GM21381 (cell line): ENCODE measurements at regions not wholly inside any gene's neighbourhood (a gene's known extent, or its start where the extent isn't known, plus 50 kb on each side); places are given as distances from the start of the nearest gene placed in this dataset.
"Not testable (repeated sequence)": the region's sequence is repeated elsewhere in the genome, so short reads cannot be mapped to it uniquely, and the experiment has no call there.

Experiments
- ATAC-seq: cut with Tn5 transposase; IDR thresholded peaks from one replicate; pipeline ENCODE4 v1.9.1; 2021; ENCODE audit warnings: mild to moderate bottlenecking, moderate library complexity; ENCODE audit not compliant: unreplicated experiment

DNA sequence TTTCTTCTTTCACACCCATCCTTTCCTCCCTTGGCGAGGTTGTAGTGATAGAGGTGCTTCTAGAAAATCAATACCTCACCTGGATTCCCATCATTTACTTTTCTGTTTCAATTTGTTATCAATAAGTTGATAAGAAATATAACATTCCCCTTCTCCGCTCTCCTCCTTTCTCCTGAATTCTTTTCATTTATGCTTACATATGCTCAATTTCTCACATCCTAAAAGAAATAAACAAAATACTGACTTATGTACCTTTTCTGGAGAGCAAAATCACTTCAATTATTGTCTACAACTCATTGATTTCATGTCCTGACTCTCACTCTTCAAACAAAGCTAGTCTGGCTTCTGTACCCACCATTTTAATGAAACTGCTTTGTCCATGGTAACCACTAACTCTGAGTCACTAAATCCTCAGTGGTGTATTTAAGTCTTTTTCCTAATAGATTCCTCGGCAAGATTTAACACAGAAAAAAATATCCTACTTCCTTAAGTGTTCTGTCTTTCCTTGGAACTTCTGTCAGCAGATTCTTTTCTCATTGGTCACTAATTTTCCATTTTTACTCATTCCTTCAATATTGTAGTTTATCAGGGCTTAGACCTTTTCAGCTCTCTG is 289.6 kb downstream of the RFPL4B start:
- ATAC-seq, result no peak

DNA sequence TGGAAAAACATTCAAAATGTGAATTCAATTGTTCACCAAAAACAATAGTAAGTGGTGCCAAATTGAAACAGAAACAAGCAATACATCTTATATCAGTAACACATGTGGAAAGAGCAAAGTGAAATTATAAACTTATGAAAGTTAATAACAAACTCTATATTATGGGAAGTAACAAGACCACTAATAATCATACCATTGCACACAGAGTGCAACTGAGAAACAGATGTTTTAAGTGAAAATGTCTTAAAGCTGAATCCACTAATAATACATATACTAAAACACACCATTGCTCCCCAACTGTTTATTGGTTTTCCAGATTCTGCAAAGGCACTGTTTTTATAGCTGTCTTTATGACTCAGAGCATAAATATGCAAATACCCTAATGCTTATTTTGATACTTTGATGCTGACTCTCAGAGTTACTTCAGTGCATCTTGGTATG is 292.3 kb downstream of the RFPL4B start:
- no peak for ATAC-seq

DNA sequence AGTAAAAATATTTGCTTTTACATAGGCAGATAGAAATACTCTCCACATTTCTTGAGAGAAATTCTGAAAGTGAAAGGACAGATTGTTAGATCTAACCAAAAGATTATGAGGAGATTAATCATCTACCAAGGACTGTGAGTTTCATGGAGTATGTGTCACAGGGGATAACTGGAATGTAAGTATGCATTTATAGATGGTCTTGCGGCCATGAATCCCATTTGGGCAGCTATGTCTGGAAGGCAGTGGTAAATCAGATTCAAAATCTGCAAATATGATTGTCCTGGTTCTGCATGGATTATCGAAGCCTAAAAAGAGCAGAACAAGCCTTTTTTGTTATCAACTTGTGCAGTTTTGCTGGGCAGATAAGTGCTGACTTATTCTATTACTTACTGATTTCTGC is 293.8 kb downstream of the RFPL4B start:
- no peak for ATAC-seq

- ATAC-seq, result no peak
Observed at GRCh38 chr6:112649853-112650252, 302.7 kb downstream of the RFPL4B start.

DNA sequence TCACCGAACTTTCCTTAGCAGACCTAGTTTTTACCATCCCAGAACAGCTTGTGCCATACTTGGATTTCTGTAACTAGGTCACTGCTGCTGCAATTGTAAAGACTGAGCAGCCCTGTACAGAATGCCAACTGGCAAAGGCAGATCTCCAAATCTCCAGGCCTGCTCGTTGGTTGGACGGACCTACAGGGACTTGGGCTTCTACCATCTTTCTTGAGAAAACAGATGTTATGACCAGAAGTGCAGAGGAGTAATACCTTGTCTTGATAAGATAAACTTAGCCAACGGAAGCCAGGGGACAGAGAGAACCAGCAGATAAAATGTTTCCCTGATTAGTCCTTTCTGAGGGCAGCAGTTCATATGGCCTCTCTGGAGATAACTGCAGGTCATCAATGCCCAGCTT is 304.1 kb downstream of the RFPL4B start:
- no peak for ATAC-seq

- ATAC-seq, result no peak
Observed at GRCh38 chr6:112659912-112660311, 312.8 kb downstream of the RFPL4B start.

GRCh38 chr6:112660626-112661025 is 313.5 kb downstream of the RFPL4B start:
- no peak for ATAC-seq

DNA sequence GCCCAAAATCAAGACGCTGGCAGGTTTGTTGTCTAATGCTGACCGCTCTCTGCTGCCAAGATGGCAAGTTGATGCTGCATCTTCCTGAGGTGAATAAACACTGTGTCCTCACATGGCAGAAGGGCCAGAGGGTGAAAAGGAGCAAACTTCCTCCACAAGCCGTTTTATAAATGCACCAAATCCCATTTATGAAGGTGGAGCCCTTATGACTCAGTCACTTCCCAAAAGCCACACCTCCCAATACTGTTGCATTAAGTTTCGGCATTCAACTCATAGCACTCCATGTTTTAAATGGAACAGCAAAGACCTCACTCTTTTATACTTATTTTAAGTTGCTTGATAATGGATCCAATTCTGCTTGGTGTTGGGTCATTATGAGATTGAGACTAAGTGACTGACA is 316.6 kb downstream of the RFPL4B start:
- no peak for ATAC-seq

- ATAC-seq, result no peak
Observed at GRCh38 chr6:112665114-112665513, 318.0 kb downstream of the RFPL4B start.

GRCh38 chr6:112665815-112666214 is 318.7 kb downstream of the RFPL4B start:
- ATAC-seq, result no peak

GRCh38 chr6:112667427-112667826 is 320.3 kb downstream of the RFPL4B start:
- ATAC-seq, result no peak

DNA sequence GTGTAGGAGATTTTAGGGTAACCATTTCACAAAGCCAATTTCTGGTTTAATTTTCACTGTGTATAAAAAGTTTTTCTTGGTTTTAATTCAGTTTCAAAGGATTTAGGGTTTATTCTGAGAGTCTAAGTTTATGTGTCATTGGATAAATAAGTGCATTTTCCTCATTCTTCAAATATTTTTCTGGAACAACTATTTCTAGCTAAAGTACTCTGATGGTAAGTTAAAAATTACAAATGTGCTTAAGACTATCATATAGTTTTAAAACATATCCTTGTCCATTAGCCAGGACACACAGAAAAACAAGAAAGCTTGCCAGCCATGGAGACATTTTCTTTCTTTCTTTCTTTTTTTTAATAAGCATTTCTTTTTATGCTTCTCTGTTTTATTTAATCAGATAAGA is 333.0 kb downstream of the RFPL4B start:
- ATAC-seq, result no peak

- no peak for ATAC-seq
Observed at GRCh38 chr6:112682071-112682470, 334.9 kb downstream of the RFPL4B start.

DNA sequence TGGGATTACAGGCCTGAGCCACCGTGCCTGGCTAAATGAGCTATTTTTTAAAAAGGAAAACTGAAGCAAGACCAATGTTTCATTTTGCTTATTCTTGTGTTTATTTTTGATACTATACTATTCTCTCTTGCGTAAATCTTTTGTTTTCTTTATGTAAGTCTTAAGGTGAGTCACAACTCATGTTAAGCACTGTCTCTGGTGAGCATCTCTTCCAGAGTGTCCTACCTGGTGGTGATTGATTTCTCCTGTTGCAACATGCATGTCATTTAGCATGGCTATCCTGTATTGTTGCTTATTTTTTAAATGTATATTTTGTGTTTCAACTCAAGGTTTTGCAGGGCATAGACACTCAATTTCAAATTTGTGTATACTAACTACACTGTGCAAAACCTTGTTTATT is 336.0 kb downstream of the RFPL4B start:
- no peak for ATAC-seq

GRCh38 chr6:112683926-112684325 is 336.8 kb downstream of the RFPL4B start:
- no peak for ATAC-seq

GRCh38 chr6:112685521-112686220 is 338.5 kb downstream of the RFPL4B start:
- not testable (repeated sequence) for ATAC-seq

GRCh38 chr6:112688487-112689165 is 341.5 kb downstream of the RFPL4B start:
- ATAC-seq, result not testable (repeated sequence)

- ATAC-seq, result not testable (repeated sequence)
Observed at GRCh38 chr6:112689183-112689858, 342.2 kb downstream of the RFPL4B start.

DNA sequence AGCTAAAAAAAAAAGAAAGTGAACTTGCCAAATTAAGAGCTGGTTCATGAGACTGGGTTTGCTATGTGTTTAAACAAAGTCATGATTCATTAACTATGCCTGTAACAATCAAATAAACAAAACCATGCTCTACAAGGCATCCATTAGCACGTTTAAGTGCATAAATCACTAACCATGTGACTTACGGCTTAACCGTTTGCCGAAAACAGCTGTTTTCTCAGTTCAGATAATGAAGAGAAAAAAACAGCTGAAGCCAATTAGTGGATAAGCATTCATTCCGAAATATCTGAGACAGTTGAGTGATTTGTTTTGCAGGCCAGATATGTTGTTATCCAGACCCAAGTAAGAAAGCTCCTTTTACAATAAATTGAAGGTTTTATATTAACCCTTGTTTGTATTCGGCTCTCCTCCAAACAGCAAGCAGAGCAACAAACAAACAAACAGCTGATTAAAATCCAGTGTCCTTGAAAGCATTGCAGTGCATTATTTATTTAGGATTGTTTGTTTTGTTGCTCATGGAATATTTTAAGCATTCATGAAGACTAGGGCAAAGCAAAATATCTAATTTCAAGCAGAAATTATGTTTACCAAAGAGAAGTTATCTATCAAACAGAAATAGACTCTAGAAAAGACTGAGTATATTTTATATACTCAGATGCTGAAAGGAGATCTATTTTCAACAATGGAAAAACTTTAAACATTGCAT is 343.5 kb downstream of the RFPL4B start:
- no peak for ATAC-seq

DNA sequence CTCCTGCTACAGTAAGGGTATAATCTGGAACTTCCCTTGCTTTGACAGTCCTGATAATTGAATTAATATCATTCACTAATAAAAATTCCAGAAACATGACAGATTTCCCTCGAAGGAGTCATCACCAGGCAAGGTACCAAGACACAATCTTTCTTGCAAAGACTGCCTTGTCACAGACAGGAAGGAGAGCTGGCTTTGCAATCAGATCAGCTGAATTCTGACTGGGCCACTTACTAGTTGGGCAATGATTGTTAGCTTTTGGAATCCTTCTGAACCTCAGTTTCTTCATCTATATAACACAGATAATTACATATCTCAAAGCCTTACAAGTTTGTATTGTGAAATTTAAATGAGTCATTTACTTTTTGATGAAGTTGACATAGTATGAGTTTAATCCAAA is 344.2 kb downstream of the RFPL4B start:
- no peak for ATAC-seq

DNA sequence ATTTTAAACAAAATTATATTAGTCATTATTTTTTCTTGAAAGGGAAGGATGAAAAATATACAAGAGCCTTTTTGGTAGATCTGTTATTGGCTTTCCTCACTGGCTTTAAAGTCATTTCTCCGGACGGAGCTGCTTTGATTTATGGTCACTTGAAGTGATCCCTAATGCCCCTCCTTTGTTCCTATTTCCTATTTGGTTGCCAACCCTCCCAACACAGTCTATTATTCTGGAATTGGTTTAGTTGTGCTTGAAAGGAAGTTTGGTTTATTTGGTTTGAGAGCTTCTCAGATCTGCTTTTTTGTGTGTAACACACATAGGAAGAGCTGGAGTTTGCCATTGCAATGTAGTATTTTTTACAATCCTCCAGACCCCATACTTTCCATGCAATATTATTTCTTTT is 347.9 kb downstream of the RFPL4B start:
- no peak for ATAC-seq
